IMR-90 (cell line): ENCODE measurements at regions not wholly inside any gene's neighbourhood (a gene's known extent, or its start where the extent isn't known, plus 50 kb on each side); places are given as distances from the start of the nearest gene placed in this dataset.

Experiments
- ATAC-seq: fragments of 200-7000 bp; cut with Tn5 transposase; 2 replicates; pipeline ENCODE4 v1.9.1; 2020; ENCODE audit warnings: low read depth, mild to moderate bottlenecking, moderate library complexity
- BruUV-seq: library from RNA; stranded (reverse); fragments of 400-500 nt; replicated peaks from 2 replicates; lab custom pipeline; 2021; lab: Mats Ljungman, UMichigan
- CTCF ChIA-PET: fragments of 300-600 bp; formaldehyde crosslinking; extraction: SDS; loops from one replicate; lab custom pipeline; 2021; ENCODE audit warnings: antibody characterized with exemption; lab: Yijun Ruan, JAX
- POLR2A ChIA-PET: fragments of 300-600 bp; sonication (Branson Sonifier 250); formaldehyde crosslinking; loops from one replicate; lab custom pipeline; 2022; ENCODE audit warnings: antibody characterized with exemption; ENCODE audit not compliant: unreplicated experiment; lab: Charles Lee
- DNase-seq: peaks from one replicate; pipeline ENCODE4 v3.0.0; 2013
- H2AFZ ChIP-seq: replicated peaks from 2 replicates; pipeline ENCODE3; 2013; ENCODE audit warnings: low read length, mild to moderate bottlenecking; ENCODE audit not compliant: poor library complexity
- H2AK5ac ChIP-seq: 2 replicates; pipeline ENCODE4 v1.6.1; 2013; ENCODE audit warnings: low read depth, low read length, inconsistent platforms
- H2AK9ac ChIP-seq: replicated peaks from 2 replicates; pipeline ENCODE3; 2013; ENCODE audit warnings: mild to moderate bottlenecking, low read depth, low read length, moderate library complexity; ENCODE audit not compliant: poor library complexity
- H2BK120ac ChIP-seq: 2 replicates; pipeline ENCODE4 v1.6.1; 2013; ENCODE audit warnings: low read depth, low read length, inconsistent platforms
- H2BK15ac ChIP-seq: 3 replicates; pipeline ENCODE4 v1.6.1; 2013; ENCODE audit warnings: low read depth, low read length, inconsistent platforms
- H2BK20ac ChIP-seq: 2 replicates; pipeline ENCODE4 v1.6.1; 2013; ENCODE audit warnings: low read depth, mild to moderate bottlenecking, inconsistent platforms, low read length, moderate library complexity
- H2BK5ac ChIP-seq: 2 replicates; pipeline ENCODE4 v1.6.1; 2013; ENCODE audit warnings: mild to moderate bottlenecking, low read depth, low read length, inconsistent platforms; ENCODE audit not compliant: poor library complexity, severe bottlenecking
- H3K14ac ChIP-seq: replicated peaks from 2 replicates; pipeline ENCODE4 v1.6.1; 2013; ENCODE audit warnings: low read depth, low read length, inconsistent platforms
- H3K18ac ChIP-seq: 2 replicates; pipeline ENCODE4 v1.6.1; 2013; ENCODE audit warnings: low read depth, low read length, control low read depth
- H3K23ac ChIP-seq: 2 replicates; pipeline ENCODE4 v1.6.1; 2013; ENCODE audit warnings: low read depth, low read length, inconsistent platforms
- H3K27ac ChIP-seq: 2 replicates; pipeline ENCODE4 v1.5.1; 2013; ENCODE audit warnings: mild to moderate bottlenecking, control low read depth, low read length; ENCODE audit not compliant: insufficient read depth
- H3K27me3 ChIP-seq: 2 replicates; pipeline ENCODE4 v1.6.1; 2013; ENCODE audit warnings: low read length; ENCODE audit not compliant: control insufficient read depth, insufficient read depth
- H3K36me3 ChIP-seq: 2 replicates; pipeline ENCODE4 v1.6.1; 2013; ENCODE audit warnings: low read length, mixed read lengths; ENCODE audit not compliant: control insufficient read depth, insufficient read depth
- H3K4ac ChIP-seq: 2 replicates; pipeline ENCODE4 v1.6.1; 2013; ENCODE audit warnings: low read depth, low read length, inconsistent platforms
- H3K4me1 ChIP-seq: 2 replicates; pipeline ENCODE4 v1.6.1; 2013; ENCODE audit warnings: low read length, mixed read lengths; ENCODE audit not compliant: control insufficient read depth, insufficient read depth
- H3K4me2 ChIP-seq: 2 replicates; pipeline ENCODE4 v1.6.1; 2013; ENCODE audit warnings: low read depth, mild to moderate bottlenecking, control low read depth, low read length, moderate library complexity
- H3K4me3 ChIP-seq: 2 replicates; pipeline ENCODE4 v1.5.1; 2013; ENCODE audit warnings: low read depth, mild to moderate bottlenecking, control low read depth, low read length, moderate library complexity; ENCODE audit not compliant: insufficient read depth
- H3K56ac ChIP-seq: 2 replicates; pipeline ENCODE4 v1.6.1; 2013; ENCODE audit warnings: low read length, inconsistent platforms; ENCODE audit not compliant: insufficient read depth; ENCODE audit errors: extremely low read depth
- H3K79me1 ChIP-seq, 2 experiments: 2 replicates each; pipeline ENCODE4 v1.6.1; 2013; ENCODE audit warnings: low read length in 2 of 2, inconsistent platforms in 1 of 2, low read depth in 1 of 2
- H3K9ac ChIP-seq: 2 replicates; pipeline ENCODE4 v1.6.1; 2013; ENCODE audit warnings: low read depth, low read length, control low read depth
- H3K9me1 ChIP-seq: 2 replicates; pipeline ENCODE4 v1.6.1; 2013; ENCODE audit warnings: low read length, inconsistent platforms; ENCODE audit not compliant: insufficient read depth
- H3K9me3 ChIP-seq: 2 replicates; pipeline ENCODE4 v1.6.1; 2013; ENCODE audit warnings: low read length; ENCODE audit not compliant: control insufficient read depth, insufficient read depth
- H4K20me1 ChIP-seq: 2 replicates; pipeline ENCODE4 v1.6.1; 2013; ENCODE audit warnings: low read length, inconsistent platforms; ENCODE audit not compliant: insufficient read depth
- H4K5ac ChIP-seq: 2 replicates; pipeline ENCODE4 v1.6.1; 2013; ENCODE audit warnings: mild to moderate bottlenecking, low read depth, low read length, control low read depth
- H4K8ac ChIP-seq, 2 experiments: 2 replicates each; pipeline ENCODE4 v1.6.1; 2013; ENCODE audit warnings: low read depth in 2 of 2, low read length in 2 of 2, control low read depth in 1 of 2, inconsistent platforms in 1 of 2
- H4K91ac ChIP-seq: 2 replicates; pipeline ENCODE4 v1.6.1; 2013; ENCODE audit warnings: low read depth, low read length, inconsistent platforms; ENCODE audit not compliant: insufficient read depth
- BHLHE40 ChIP-seq: fragments of 150-350 bp; IDR thresholded peaks from 2 replicates; pipeline ENCODE4 v1.6.1; 2016; ENCODE audit warnings: mild to moderate bottlenecking, low read depth, low read length
- CEBPB ChIP-seq: IDR thresholded peaks from 2 replicates; pipeline ENCODE4 v1.6.1; 2012; ENCODE audit warnings: low read depth, low read length, improper control_type of control experiment
- CHD1 ChIP-seq: IDR thresholded peaks from 2 replicates; pipeline ENCODE4 v1.6.1; 2012; ENCODE audit warnings: low read depth, low read length, improper control_type of control experiment
- FOS ChIP-seq: fragments of 150-350 bp; IDR thresholded peaks from 2 replicates; pipeline ENCODE4 v1.6.1; 2016; ENCODE audit warnings: low read depth, low read length
- MAFK ChIP-seq: IDR thresholded peaks from 2 replicates; pipeline ENCODE4 v1.6.1; 2012; ENCODE audit warnings: low read depth, low read length, improper control_type of control experiment
- MAZ ChIP-seq: IDR thresholded peaks from 2 replicates; pipeline ENCODE4 v1.6.1; 2012; ENCODE audit warnings: low read depth, mild to moderate bottlenecking, low read length, improper control_type of control experiment, moderate library complexity, borderline replicate concordance
- MXI1 ChIP-seq: IDR thresholded peaks from 2 replicates; pipeline ENCODE4 v1.6.1; 2012; ENCODE audit warnings: low read depth, mild to moderate bottlenecking, low read length, moderate library complexity, borderline replicate concordance
- NFE2L2 ChIP-seq: fragments of 150-350 bp; IDR thresholded peaks from 2 replicates; pipeline ENCODE4 v1.6.1; 2016; ENCODE audit warnings: low read depth, mild to moderate bottlenecking, low read length
- POLR2A ChIP-seq: IDR thresholded peaks from 2 replicates; pipeline ENCODE4 v1.6.1; 2012; ENCODE audit warnings: mild to moderate bottlenecking, low read depth, low read length
- RAD21 ChIP-seq: IDR thresholded peaks from 2 replicates; pipeline ENCODE4 v1.6.1; 2012; ENCODE audit warnings: low read length, improper control_type of control experiment
- RCOR1 ChIP-seq: IDR thresholded peaks from 2 replicates; pipeline ENCODE4 v1.6.1; 2012; ENCODE audit warnings: mild to moderate bottlenecking, low read length, improper control_type of control experiment; ENCODE audit not compliant: insufficient replicate concordance
- RFX5 ChIP-seq: IDR thresholded peaks from 2 replicates; pipeline ENCODE4 v1.8.0; 2012; ENCODE audit warnings: low read depth, mild to moderate bottlenecking, low read length, moderate library complexity
- SMC3 ChIP-seq: fragments of 150-350 bp; IDR thresholded peaks from 2 replicates; pipeline ENCODE4 v1.6.1; 2016; ENCODE audit warnings: low read depth, mild to moderate bottlenecking, antibody characterized with exemption, low read length, moderate library complexity
- WGBS, 2 experiments: methylation state at CpG; one replicate each; pipeline versions ENCODE4 v1.1.5 to v1.1.7; 2013; ENCODE audit warnings: missing lambda C conversion rate in 2 of 2; ENCODE audit not compliant: insufficient read length in 1 of 2; ENCODE audit errors: extremely low coverage in 2 of 2; 5-methylcytosine and 5-hydroxymethylcytosine counted together
- dilution Hi-C: fragments of 300-500 bp; cut with HindIII; formaldehyde crosslinking; loops from one replicate; pipeline ENCODE4 v1.14.3; 2018; ENCODE audit warnings: low sequenced_read_pairs; ENCODE audit not compliant: unreplicated experiment
- in situ Hi-C: fragments of 300-500 bp; cut with MboI; formaldehyde crosslinking; loops from 3 replicates; pipeline ENCODE4 v1.14.3; 2019; ENCODE audit warnings: low sequenced_read_pairs, inconsistent platforms, mixed read lengths
- intact Hi-C: fragments of 100-400 bp; cut with micrococcal nuclease; formaldehyde crosslinking; loops from 2 replicates; pipeline ENCODE4 v1.10.0; 2022
- TF ChIP-seq, protein P1 (sequence below): fragments of 150-350 bp; IDR thresholded peaks from 2 replicates; pipeline ENCODE4 v1.6.1; 2017; ENCODE audit warnings: mild to moderate bottlenecking, antibody characterized with exemption, low read length, low read depth
- TF ChIP-seq, protein P2 (sequence below): fragments of 150-350 bp; IDR thresholded peaks from 2 replicates; pipeline ENCODE4 v1.6.1; 2016; ENCODE audit warnings: low read depth, mild to moderate bottlenecking, low read length, moderate library complexity, borderline replicate concordance
- TF ChIP-seq, protein P3 (sequence below): conservative IDR thresholded peaks from 2 replicates; pipeline ENCODE4 v1.5.1; 2012; ENCODE audit warnings: mild to moderate bottlenecking, low read depth, low read length, improper control_type of control experiment

DNA sequence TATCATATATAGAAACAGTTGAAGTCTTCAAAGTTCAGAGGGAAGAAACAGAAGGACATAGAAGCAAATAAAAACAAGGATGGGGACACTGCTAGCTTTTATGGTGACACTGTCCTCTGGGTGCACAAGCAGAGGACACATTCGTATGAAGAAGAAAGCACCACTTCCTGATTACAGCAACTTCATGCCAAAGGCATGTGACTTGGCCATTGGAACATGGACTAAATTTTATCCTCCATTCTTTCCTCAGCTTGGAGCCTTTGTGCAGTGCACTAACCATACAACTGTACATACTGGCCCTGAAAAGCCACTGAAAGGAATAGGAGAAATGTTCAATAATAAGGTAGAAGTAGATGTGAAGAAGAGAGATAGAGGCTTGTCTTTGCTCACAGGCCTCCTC lies 223.3 kb downstream of the MTX2 start:
- no peak overlapping the region for H2BK20ac ChIP-seq
- peaks cover 13% of the 10 kb centered on the region for H3K27me3 ChIP-seq
- H3K4me2 ChIP-seq: no peak overlapping the region
- H2BK120ac ChIP-seq: no peak overlapping the region
- H2BK5ac ChIP-seq: no peak overlapping the region
- ChIA-PET CTCF (no interaction called here), POLR2A (no interaction called here)
- TF ChIP-seq MXI1: no peak
- TF ChIP-seq FOS: no peak
- TF ChIP-seq, protein P1, sequence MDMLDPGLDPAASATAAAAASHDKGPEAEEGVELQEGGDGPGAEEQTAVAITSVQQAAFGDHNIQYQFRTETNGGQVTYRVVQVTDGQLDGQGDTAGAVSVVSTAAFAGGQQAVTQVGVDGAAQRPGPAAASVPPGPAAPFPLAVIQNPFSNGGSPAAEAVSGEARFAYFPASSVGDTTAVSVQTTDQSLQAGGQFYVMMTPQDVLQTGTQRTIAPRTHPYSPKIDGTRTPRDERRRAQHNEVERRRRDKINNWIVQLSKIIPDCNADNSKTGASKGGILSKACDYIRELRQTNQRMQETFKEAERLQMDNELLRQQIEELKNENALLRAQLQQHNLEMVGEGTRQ: no peak
- no peak for TF ChIP-seq NFE2L2
- TF ChIP-seq RAD21: no peak
- TF ChIP-seq MAZ: no peak
- TF ChIP-seq POLR2A: no peak
- TF ChIP-seq, protein P2, sequence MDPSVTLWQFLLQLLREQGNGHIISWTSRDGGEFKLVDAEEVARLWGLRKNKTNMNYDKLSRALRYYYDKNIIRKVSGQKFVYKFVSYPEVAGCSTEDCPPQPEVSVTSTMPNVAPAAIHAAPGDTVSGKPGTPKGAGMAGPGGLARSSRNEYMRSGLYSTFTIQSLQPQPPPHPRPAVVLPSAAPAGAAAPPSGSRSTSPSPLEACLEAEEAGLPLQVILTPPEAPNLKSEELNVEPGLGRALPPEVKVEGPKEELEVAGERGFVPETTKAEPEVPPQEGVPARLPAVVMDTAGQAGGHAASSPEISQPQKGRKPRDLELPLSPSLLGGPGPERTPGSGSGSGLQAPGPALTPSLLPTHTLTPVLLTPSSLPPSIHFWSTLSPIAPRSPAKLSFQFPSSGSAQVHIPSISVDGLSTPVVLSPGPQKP: no peak
- TF ChIP-seq MAFK: no peak
- no peak for TF ChIP-seq BHLHE40
- no peak for TF ChIP-seq RCOR1
- TF ChIP-seq CHD1: no peak
- TF ChIP-seq CEBPB: no peak
- no peak for TF ChIP-seq RFX5
- TF ChIP-seq SMC3: no peak
- TF ChIP-seq, protein P3, sequence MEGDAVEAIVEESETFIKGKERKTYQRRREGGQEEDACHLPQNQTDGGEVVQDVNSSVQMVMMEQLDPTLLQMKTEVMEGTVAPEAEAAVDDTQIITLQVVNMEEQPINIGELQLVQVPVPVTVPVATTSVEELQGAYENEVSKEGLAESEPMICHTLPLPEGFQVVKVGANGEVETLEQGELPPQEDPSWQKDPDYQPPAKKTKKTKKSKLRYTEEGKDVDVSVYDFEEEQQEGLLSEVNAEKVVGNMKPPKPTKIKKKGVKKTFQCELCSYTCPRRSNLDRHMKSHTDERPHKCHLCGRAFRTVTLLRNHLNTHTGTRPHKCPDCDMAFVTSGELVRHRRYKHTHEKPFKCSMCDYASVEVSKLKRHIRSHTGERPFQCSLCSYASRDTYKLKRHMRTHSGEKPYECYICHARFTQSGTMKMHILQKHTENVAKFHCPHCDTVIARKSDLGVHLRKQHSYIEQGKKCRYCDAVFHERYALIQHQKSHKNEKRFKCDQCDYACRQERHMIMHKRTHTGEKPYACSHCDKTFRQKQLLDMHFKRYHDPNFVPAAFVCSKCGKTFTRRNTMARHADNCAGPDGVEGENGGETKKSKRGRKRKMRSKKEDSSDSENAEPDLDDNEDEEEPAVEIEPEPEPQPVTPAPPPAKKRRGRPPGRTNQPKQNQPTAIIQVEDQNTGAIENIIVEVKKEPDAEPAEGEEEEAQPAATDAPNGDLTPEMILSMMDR: no peak
- no TSS peak for BruUV-seq
- no peak overlapping the region for H3K4me3 ChIP-seq
- no peak overlapping the region for H4K5ac ChIP-seq
- H3K9me3 ChIP-seq: no peaks in the 10 kb centered on the region
- no CpG with 5 or more reads among the region's 1 CpG for WGBS, 2 experiments
- H4K91ac ChIP-seq: no peak overlapping the region
- no peak overlapping the region for H3K9ac ChIP-seq
- H3K9me1 ChIP-seq: no peaks in the 10 kb centered on the region
- H3K27ac ChIP-seq: no peak overlapping the region
- H2AFZ ChIP-seq: no peak overlapping the region
- no peak overlapping the region for H3K14ac ChIP-seq
- DNase-seq (no peak), ATAC-seq (no peak)
- H2BK15ac ChIP-seq: no peak overlapping the region
- H3K23ac ChIP-seq: no peak overlapping the region
- H3K36me3 ChIP-seq: no peaks in the 10 kb centered on the region
- no peaks in the 10 kb centered on the region for H3K79me1 ChIP-seq
- no peaks in the 10 kb centered on the region for H3K4me1 ChIP-seq
- no peak overlapping the region for H2AK9ac ChIP-seq
- H3K56ac ChIP-seq: no peak overlapping the region
- in situ Hi-C loops: no loop called here
- no peak overlapping the region for H2AK5ac ChIP-seq
- dilution Hi-C loops: no loop called here
- no peak overlapping the region for H4K8ac ChIP-seq
- intact Hi-C loops: no loop called here
- no peak overlapping the region for H3K18ac ChIP-seq
- H4K20me1 ChIP-seq: no peaks in the 10 kb centered on the region
- no peak overlapping the region for H3K4ac ChIP-seq
